GM12878 (cell line): ENCODE measurements at regions not wholly inside any gene's neighbourhood (a gene's known extent, or its start where the extent isn't known, plus 50 kb on each side); places are given as distances from the start of the nearest gene placed in this dataset.

Experiments
- ATAC-seq: fragments of 200-7000 bp; cut with Tn5 transposase; 3 replicates; pipeline ENCODE4 v1.9.1; 2020; ENCODE audit warnings: mild to moderate bottlenecking, moderate library complexity
- BruUV-seq: library from RNA; stranded (reverse); fragments of 400-500 nt; replicated peaks from 2 replicates; lab custom pipeline; 2021; lab: Mats Ljungman, UMichigan
- CTCF ChIA-PET: fragments of 300-600 bp; sonication (Branson Sonifier 250); formaldehyde crosslinking; extraction: SDS; loops from one replicate; lab custom pipeline; 2021; ENCODE audit warnings: inconsistent platforms; lab: Yijun Ruan, JAX
- POLR2A ChIA-PET: fragments of 350-600 bp; formaldehyde crosslinking; extraction: SDS; loops from one replicate; lab custom pipeline; 2021; ENCODE audit warnings: inconsistent platforms; lab: Charles Lee
- RAD21 ChIA-PET: fragments of 300-600 bp; sonication (Branson Sonifier 250); formaldehyde crosslinking; loops from one replicate; lab custom pipeline; 2023; ENCODE audit warnings: antibody characterized with exemption; ENCODE audit not compliant: unreplicated experiment; lab: Charles Lee
- SMC1A ChIA-PET: fragments of 300-600 bp; sonication (Branson Sonifier 250); formaldehyde crosslinking; loops from one replicate; lab custom pipeline; 2023; ENCODE audit not compliant: unreplicated experiment, uncharacterized antibody; lab: Charles Lee
- DNase-seq: peaks from one replicate; pipeline ENCODE4 v3.0.0-alpha.2; 2011; ENCODE audit warnings: low read depth, low spot score
- FAIRE-seq: peaks from 3 replicates; lab custom pipeline; 2011; peaks lifted over from hg19 to GRCh38; lab: Jason Lieb, UNC
- H2AFZ ChIP-seq: 2 replicates; pipeline ENCODE4 v1.6.0; 2011; ENCODE audit warnings: low read depth, low read length, control low read depth; ENCODE audit not compliant: control insufficient read depth
- H3K27ac ChIP-seq: 2 replicates; pipeline ENCODE4 v1.5.1; 2011; ENCODE audit warnings: control low read depth; ENCODE audit not compliant: control insufficient read depth, insufficient read depth
- H3K27me3 ChIP-seq, 2 experiments: replicated peaks in 1 of 2; 2 replicates each; pipeline versions ENCODE4 v1.6.0 to v1.6.1; 2011; ENCODE audit warnings: low read length in 1 of 2; ENCODE audit not compliant: control insufficient read depth in 2 of 2, insufficient read depth in 2 of 2
- H3K36me3 ChIP-seq, 2 experiments: 2 replicates each; pipeline ENCODE4 v1.5.1; 2011; ENCODE audit warnings: low read length in 1 of 2; ENCODE audit not compliant: control insufficient read depth in 2 of 2, insufficient read depth in 2 of 2
- H3K4me1 ChIP-seq: 2 replicates; pipeline ENCODE4 v1.6.1; 2011; ENCODE audit warnings: mild to moderate bottlenecking, low read length, moderate library complexity, mixed read lengths; ENCODE audit not compliant: control insufficient read depth, insufficient read depth
- H3K4me2 ChIP-seq: 2 replicates; pipeline ENCODE4 v1.6.0; 2011; ENCODE audit warnings: control low read depth; ENCODE audit not compliant: control insufficient read depth, insufficient read depth
- H3K4me3 ChIP-seq: fragments of 200-600 bp; sonication (generic); 2 replicates; pipeline ENCODE4 v1.5.1; 2016
- H3K79me2 ChIP-seq: 2 replicates; pipeline ENCODE4 v1.6.0; 2011; ENCODE audit warnings: low read length; ENCODE audit not compliant: control insufficient read depth, insufficient read depth
- H3K9ac ChIP-seq: 2 replicates; pipeline ENCODE4 v1.8.0; 2011; ENCODE audit warnings: low read length, control low read depth, mixed read lengths; ENCODE audit not compliant: control insufficient read depth, insufficient read depth
- H3K9me3 ChIP-seq: replicated peaks from 3 replicates; pipeline ENCODE4 v1.5.1; 2011; ENCODE audit warnings: mild to moderate bottlenecking, low read length; ENCODE audit not compliant: control insufficient read depth, insufficient read depth
- H4K20me1 ChIP-seq: 2 replicates; pipeline ENCODE4 v1.6.0; 2011; ENCODE audit not compliant: control insufficient read depth, insufficient read depth
- CREB1 ChIP-seq: IDR thresholded peaks from 2 replicates; pipeline ENCODE4 v1.6.1; 2012; ENCODE audit warnings: low read depth, mild to moderate bottlenecking, inconsistent platforms
- JUNB ChIP-seq: IDR thresholded peaks from 2 replicates; pipeline ENCODE4 v1.6.1; 2016; ENCODE audit warnings: antibody characterized with exemption, mild to moderate bottlenecking
- KAT2A ChIP-seq: conservative IDR thresholded peaks from 2 replicates; pipeline ENCODE4 v1.6.1; 2011; ENCODE audit warnings: low read depth, low read length; ENCODE audit not compliant: control insufficient read depth
- KLF5 ChIP-seq: fragments of 450-650 bp; IDR thresholded peaks from 2 replicates; pipeline ENCODE4 v1.6.1; 2014; ENCODE audit warnings: mild to moderate bottlenecking; ENCODE audit not compliant: partially characterized antibody
- SRF ChIP-seq, 2 experiments: IDR thresholded peaks; 2 replicates each; pipeline ENCODE4 v1.6.1; 2011; ENCODE audit warnings: low read depth in 2 of 2, low read length in 2 of 2, mild to moderate bottlenecking in 1 of 2, moderate library complexity in 1 of 2
- TARDBP ChIP-seq: IDR thresholded peaks from 2 replicates; pipeline ENCODE4 v1.6.1; 2016; ENCODE audit warnings: borderline replicate concordance
- ZNF207 ChIP-seq: fragments of 450-650 bp; IDR thresholded peaks from 2 replicates; pipeline ENCODE4 v1.6.1; 2014; ENCODE audit warnings: antibody characterized with exemption, mild to moderate bottlenecking, borderline replicate concordance
- in situ Hi-C: fragments of 300-500 bp; cut with MboI; formaldehyde crosslinking; loops from 9 replicates; pipeline ENCODE4 v1.14.3; 2018; ENCODE audit warnings: mixed read lengths
- intact Hi-C: fragments of 100-400 bp; cut with micrococcal nuclease; formaldehyde crosslinking; loops from one replicate; pipeline ENCODE4 v1.14.2; 2022; ENCODE audit not compliant: unreplicated experiment
- TF ChIP-seq, protein P1 (sequence below): fragments of 450-650 bp; IDR thresholded peaks from 2 replicates; pipeline ENCODE4 v1.6.1; 2017; ENCODE audit warnings: mild to moderate bottlenecking, moderate library complexity
- TF ChIP-seq, protein P2 (sequence below): IDR thresholded peaks from 2 replicates; pipeline ENCODE4 v1.6.1; 2011; ENCODE audit warnings: low read depth, low read length, improper control_type of control experiment, borderline replicate concordance

DNA sequence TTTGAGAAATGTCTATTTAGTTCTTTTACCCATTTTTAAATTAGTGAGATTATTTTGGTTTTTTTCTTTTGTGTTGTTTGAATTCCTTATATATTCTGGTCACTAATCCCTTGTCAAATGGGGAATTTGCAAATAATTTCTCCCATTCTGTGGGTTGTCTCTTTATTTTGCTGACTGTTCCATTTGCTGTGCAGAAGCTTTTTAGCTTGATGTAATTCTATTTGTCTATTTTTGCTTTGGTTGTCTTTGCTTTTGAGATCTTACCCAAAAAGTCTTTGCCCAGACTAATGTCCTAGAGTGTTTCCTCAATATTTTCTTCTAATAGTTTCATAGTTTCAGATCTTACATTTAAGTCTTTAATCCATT lies 472.9 kb downstream of the TBL1XR1 start:
- POLR2A ChIA-PET: no interaction called here
- H3K9ac ChIP-seq: no peak overlapping the region
- CTCF ChIA-PET: no interaction called here
- ATAC-seq: no peak
- SMC1A ChIA-PET: no interaction called here
- TF ChIP-seq TARDBP (no peak), ZNF207 (no peak), KLF5 (no peak), SRF (IDR thresholded peaks at IDR 0.05; ENCODE audit: low read depth in 2 of 2, low read length in 2 of 2) (no peak), JUNB (no peak), CREB1 (no peak), KAT2A (no peak)
- TF ChIP-seq, protein P1, sequence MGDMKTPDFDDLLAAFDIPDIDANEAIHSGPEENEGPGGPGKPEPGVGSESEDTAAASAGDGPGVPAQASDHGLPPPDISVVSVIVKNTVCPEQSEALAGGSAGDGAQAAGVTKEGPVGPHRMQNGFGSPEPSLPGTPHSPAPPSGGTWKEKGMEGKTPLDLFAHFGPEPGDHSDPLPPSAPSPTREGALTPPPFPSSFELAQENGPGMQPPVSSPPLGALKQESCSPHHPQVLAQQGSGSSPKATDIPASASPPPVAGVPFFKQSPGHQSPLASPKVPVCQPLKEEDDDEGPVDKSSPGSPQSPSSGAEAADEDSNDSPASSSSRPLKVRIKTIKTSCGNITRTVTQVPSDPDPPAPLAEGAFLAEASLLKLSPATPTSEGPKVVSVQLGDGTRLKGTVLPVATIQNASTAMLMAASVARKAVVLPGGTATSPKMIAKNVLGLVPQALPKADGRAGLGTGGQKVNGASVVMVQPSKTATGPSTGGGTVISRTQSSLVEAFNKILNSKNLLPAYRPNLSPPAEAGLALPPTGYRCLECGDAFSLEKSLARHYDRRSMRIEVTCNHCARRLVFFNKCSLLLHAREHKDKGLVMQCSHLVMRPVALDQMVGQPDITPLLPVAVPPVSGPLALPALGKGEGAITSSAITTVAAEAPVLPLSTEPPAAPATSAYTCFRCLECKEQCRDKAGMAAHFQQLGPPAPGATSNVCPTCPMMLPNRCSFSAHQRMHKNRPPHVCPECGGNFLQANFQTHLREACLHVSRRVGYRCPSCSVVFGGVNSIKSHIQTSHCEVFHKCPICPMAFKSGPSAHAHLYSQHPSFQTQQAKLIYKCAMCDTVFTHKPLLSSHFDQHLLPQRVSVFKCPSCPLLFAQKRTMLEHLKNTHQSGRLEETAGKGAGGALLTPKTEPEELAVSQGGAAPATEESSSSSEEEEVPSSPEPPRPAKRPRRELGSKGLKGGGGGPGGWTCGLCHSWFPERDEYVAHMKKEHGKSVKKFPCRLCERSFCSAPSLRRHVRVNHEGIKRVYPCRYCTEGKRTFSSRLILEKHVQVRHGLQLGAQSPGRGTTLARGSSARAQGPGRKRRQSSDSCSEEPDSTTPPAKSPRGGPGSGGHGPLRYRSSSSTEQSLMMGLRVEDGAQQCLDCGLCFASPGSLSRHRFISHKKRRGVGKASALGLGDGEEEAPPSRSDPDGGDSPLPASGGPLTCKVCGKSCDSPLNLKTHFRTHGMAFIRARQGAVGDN: no peak
- TF ChIP-seq, protein P2, sequence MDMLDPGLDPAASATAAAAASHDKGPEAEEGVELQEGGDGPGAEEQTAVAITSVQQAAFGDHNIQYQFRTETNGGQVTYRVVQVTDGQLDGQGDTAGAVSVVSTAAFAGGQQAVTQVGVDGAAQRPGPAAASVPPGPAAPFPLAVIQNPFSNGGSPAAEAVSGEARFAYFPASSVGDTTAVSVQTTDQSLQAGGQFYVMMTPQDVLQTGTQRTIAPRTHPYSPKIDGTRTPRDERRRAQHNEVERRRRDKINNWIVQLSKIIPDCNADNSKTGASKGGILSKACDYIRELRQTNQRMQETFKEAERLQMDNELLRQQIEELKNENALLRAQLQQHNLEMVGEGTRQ: no peak
- H3K4me1 ChIP-seq: no peaks in the 10 kb centered on the region
- H3K79me2 ChIP-seq: no peaks in the 10 kb centered on the region
- H3K4me3 ChIP-seq: no peak overlapping the region
- no peaks in the 10 kb centered on the region for H3K9me3 ChIP-seq
- no TSS peak for BruUV-seq
- RAD21 ChIA-PET: no interaction called here
- in situ Hi-C loops (no loop called here), intact Hi-C loops (no loop called here)
- no peak overlapping the region for H2AFZ ChIP-seq
- H3K27me3 ChIP-seq: no peaks in the 10 kb centered on the region
- DNase-seq: no peak
- no peaks in the 10 kb centered on the region for H3K36me3 ChIP-seq
- no peak for FAIRE-seq
- no peaks in the 10 kb centered on the region for H4K20me1 ChIP-seq
- no peak overlapping the region for H3K4me2 ChIP-seq
- H3K27ac ChIP-seq: no peak overlapping the region
